ENCODE measurements at regions not wholly inside any gene's neighbourhood (a gene's known extent, or its start where the extent isn't known, plus 50 kb on each side); places are given as distances from the start of the nearest gene placed in this dataset.

GRCh38 chr4:127214016-127214415 is 418.7 kb upstream of the INTU start:
- TF ChIP-seq EZH2phosphoT487 (IDR thresholded peaks at IDR 0.05; ENCODE audit: borderline replicate concordance, low read length) (no peak), CTCF (IDR thresholded peaks at IDR 0.05; ENCODE audit: low read depth, low read length, poor library complexity, severe bottlenecking) (no peak)
